Hypothalamus (tissue), 51 donors: ENCODE measurements at regions not wholly inside any gene's neighbourhood (a gene's known extent, or its start where the extent isn't known, plus 50 kb on each side); places are given as distances from the start of the nearest gene placed in this dataset.

Source experiments
- DNase-seq, 51 donors: peaks; one replicate each; lab custom pipeline; 2025; lab: John Stamatoyannopoulos, UW

DNA sequence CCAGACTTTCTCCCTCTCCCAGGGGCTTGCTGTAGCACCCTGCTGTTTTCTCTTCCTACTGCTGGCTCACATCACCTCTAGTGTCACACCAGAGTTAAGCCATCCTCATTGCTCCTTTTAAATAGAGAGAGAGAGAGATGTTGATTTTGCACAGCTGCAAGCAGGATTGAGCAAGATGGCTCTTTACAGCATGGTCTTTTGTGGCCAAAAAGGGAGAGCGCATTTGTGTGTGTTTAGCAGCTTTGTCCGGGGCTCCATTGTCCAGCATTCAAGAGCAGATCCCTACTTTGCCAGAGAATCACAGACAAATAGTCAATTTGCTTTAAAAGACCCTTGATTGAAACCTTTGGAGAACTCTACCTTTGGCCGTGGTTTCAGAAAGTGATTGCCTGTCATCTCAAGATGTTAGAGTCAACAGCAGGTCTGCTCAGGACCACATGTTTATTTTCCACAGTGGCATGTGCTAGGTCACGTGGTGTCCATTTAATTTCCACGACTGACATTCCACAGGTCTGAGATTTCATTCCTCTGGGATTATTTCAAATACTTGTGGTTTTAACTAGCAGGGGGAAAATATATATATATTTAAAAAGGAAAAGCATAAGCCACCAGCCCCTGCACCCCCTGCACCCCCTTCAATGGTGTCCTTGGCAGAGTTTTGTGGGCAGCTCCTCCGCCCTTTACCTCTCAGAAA, 359.9 kb upstream of the SLC14A2 start:
- no peak for DNase-seq

DNA sequence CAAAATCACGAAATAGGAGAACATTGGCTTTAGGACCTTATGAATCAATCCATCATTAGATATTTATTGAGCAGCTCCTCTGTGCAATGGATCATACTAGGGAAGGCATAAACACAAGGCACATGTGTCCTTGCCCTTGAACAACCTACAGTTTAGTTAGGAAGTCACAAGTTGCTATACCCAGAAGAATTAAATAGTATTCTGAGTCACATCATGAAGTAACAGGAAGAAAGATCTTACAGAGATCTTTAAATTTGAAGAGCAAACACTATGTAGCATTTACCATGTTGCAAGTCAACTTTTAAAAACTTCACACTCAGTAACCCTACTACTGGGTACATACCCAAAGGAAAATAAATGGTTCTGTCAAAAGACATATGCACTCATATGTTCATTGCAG, 355.2 kb upstream of the SLC14A2 start:
- no peak for DNase-seq

DNA sequence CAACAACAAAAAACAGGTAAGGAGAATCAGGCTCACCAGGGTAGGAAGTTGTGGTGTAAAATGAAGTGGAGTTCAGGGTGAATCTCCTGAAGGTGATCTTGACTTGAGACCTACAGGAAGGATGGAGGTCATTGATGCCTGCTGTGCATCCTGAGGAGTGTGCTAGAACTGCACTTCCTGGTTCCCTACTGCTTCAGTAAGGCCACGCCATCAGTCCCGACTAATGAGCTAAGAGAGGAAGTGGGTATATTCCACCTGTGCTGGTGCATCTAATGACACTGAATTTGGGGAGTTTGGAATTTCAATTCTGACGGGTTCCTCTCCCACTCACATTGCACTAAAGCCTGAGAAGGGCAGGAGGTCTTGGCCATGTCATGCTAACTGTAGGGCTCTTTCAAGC, 349.3 kb upstream of the SLC14A2 start:
- no peak for DNase-seq

DNA sequence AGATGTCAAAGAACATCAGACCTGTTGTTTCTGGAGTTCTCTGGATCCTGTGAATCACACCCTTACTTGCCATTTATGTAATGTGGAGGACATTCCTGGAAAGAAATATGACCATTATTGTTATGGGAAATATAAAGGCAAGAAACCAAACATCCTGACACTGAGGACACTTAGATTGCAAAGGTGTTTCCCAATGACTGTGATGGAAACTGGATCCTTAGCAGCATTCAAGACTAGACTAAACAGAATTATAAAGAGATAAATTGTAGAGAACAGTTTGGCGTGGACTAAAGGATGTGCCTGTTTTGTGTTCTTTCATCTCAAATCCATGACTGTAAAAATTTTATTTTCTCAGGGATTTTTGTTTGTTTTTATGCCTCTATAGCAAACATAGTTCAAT, 347.7 kb upstream of the SLC14A2 start:
- DNase-seq: no peak

DNA sequence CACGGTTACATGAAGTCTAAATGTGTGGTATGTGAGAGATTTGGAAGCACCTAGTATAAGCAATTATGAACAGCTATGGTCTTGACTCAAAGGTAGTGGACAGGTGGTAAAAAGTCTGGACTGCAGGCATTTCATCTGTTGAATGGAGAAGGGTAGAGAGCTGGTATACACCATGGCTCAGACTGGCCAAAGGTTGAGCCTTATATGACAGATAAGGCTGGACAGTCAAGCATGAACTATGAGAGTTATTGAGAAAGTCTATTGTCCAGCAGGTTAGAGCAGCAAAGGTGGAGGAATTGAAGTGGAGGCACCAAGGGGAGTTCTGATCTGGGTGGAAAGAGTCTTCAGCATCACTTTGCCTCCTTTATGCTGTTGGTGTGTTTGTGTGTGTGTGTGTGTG, 346.7 kb upstream of the SLC14A2 start:
- DNase-seq: no peak

DNA sequence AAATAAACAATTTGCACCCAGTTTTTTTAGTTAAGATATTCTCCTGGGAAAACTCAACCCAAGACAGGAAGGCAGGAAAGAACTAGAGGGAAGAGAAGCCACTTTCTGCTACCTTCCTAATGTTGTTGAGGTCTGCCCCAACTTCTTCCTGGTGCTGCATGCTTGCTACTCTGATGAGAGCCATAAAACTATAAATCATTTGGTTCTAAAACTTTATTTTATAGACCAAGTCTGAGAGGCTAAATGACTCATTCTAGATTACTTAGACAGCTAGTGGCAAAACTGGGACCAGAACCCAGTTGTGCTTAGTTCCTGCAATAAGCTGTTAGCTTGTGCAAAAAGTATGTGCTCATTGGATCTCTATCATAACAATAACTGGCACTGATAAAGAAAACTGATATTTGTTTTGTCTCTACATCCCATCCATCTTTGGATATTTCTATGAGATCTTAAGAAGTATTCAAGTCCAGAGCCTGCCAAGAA, 344.9 kb upstream of the SLC14A2 start:
- no peak for DNase-seq

DNA sequence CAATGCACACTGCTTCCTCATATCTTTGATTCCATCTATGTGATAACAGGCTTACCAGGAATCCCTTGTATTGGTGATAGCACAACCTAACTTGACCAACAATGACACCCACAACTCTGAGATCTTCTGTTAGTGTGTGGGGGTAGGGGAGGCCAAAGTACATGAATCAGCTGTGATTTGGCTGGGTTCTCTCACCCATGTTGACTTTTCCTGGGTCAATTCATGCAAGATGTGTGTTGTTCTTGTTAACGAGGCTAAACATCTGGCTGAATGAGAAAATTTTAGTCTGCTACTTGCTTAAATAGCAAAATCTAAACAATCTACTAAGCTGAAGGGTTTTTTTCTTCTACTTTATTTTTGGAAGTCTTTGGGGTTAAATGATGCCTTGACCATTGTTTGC, 341.2 kb upstream of the SLC14A2 start:
- DNase-seq: no peak

DNA sequence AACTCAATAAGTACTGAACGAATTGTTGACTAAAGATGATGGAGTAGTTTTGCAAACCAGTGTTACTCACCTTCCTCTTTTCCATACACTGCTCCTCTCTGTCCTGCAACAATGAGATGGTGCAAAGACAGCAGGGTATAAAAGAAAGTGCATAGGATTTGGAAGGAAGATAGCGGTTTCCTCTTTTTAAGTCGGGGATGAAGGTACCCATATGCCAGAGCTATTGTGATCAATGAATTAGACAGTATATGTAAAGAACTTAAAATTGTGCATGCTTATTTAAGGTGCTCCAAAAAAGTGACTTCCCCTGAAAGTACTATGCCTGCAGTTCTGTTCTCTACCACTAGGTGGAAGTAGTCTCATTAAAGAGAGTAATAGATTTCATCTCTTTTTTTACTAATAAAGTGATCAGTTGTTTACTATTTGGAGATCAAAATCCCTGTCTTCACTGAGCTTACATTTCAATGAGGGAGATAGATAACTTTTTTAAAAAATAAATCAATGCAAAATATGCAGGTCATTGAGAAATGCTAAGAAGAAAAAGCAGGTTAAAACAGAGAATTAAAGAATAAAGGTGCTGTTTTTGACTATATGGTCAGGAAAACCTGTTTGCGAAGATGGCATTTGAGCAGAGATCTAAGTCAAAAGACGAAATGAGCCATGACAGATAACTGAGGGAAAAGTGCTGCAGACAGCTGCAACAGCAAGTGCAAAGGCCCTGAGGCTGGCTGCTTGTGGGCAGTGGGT, 339.7 kb upstream of the SLC14A2 start:
- DNase-seq: no peak

DNA sequence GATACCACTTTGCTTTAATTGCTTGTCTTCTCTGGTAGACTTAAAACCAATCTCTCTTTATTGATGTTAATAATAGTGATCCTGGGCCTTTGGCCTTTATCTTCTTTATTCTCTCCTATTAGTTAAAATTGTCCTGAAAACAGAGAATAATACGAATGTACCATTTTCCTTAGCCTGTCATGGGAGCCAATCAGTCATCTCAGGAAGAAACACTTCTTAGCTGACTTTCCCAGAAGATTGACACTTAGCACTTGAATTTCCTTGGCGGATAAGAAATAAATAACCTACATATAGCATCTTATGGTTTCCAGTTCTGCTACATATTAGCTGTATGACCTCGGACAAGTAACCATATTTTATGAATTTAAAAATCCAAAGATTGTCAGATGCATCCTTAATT, 338.4 kb upstream of the SLC14A2 start:
- DNase-seq: no peak

DNA sequence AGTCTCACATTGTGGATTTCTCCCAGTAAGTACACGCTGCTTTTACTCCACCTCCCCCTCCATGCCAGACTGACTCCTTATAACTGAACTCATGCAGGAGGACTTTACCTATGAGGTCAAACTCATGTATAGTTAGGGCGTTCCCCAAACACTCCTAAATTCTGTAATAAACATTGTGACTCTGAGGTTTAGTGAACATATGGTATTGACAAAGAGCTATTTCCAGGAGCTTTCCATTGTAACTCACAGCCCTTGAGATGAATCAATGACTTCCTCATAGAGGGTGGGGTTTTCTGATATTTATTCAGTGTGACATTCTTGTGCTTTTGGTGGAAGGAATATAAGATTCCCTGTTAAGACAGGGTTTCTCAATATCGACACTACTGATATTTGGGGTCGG, 337.4 kb upstream of the SLC14A2 start:
- no peak for DNase-seq

DNA sequence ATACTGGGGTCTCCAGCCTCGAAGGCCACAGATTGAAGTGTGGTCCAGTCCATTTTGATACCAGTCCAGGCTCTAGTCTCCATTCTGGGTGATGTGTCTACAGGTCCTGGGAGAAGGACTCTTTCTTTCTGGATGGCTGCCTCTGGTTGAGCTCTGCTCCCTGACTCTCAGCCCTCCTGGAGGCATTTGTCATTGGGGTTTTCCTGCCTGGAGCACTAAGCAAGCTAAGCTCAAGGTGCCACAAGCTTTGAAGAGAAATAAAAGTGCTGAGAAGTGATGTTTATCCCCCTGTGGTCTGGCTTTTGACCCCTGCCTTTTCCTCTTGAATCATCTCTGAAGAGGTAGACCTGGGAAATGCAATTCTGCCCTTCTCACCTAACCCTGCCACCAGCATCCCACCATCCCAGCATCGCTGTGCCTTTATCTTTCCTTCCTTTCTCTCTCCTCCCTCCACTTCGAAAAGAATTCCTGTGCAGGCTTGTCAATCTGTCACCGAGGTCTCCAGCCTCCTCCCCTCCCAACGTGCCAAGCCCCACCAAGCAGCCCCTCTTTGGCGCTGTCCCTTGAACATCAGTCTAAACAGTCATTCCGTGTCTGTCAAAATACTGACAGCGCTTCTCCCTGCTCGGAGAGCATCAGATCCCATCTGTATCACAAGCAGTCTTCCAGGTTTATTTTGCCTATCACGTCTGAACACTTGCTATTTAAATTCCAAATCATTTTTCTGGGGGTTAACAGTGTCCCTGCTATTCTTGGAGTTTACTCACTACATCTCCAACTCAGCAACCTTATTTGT, 334.6 kb upstream of the SLC14A2 start:
- no peak for DNase-seq

DNA sequence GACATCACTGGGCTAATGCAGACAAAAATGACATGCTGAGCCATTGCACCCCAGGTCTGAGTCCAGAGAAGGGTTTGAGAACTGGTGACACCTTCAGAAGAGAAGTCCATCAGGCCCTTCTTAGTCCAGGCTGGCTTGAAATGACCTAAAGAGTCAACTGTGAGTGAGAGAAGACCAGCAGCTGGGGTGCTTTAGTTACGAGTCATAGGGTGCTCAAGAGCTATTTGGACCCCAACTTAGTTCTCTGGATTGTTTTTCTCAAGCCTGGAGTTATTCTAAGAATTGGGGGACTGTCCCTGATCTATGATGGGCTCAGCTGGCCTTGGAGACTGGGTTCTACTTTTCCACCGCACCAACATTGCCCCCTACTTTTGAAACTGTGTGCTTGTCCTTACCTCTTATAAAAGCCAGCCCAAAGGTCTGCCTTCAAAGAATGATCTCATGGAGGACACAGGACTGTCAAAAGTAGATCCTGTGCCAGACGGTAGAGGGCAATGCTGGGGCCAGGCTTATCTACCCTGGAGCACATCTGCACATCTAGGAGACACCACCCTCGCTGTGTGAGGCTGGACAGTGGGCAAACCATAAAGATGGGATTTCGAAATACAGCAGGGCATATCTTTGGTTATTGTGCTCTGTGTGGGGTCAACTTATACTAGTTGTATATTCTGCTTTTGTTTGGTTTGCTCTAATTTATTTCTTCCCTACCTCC, 333.0 kb upstream of the SLC14A2 start:
- DNase-seq: no peak

DNA sequence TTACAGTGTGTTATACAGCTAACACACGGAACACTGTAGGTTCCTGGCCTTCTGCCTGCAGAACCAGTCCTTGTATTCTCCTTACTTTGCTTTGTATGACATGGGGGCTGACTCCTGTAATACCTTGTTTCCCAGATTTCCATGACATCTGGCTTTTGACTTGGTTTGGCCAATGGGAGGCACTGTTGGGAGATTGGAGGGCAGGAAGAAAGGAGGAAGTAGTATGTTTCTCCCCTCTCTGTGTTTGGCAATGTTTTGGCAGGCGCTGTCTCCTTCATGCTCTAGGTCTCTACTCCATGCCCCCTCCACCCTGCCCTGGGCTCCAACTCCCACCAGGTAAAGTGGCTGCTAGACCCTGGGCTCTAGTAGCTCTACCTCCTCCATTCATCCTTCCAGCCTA, 331.1 kb upstream of the SLC14A2 start:
- DNase-seq: no peak

DNA sequence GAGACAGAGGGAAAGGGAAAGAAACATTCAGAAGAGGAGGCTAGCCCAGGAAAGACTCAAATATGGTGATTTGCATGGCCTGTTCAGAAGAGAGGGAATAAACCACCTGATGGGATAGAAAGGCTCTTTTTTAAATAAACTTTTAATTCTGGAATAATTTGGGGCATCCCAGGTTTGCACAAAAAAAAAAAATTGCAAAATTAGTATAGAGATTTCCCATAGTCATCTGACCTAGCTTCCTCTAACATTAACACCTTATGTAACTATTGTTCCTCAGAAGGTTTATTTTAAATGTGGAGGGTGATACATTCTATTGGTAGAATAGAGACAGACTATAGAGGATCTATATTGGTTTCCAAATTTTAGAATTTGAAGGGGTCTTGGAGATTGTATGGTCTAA, 330.4 kb upstream of the SLC14A2 start:
- DNase-seq: no peak

DNA sequence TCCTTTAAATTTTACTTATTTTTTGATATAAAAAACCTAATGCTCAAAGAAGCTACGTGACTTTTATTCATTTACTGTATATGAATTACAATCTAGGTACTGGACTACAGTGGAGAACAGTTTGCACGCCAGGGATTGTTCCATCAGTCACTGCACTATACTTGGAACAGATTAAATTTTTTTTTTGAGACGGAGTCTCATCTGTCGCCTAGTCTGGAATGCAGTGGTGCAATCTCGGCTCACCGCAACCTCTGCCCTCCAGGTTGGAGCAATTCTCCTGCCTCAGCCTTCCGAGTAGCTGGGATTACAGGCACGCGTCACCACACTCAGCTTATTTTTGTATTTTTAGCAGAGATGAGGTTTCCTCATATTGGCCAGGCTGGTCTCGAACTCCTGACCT, 330.0 kb upstream of the SLC14A2 start:
- no peak for DNase-seq

DNA sequence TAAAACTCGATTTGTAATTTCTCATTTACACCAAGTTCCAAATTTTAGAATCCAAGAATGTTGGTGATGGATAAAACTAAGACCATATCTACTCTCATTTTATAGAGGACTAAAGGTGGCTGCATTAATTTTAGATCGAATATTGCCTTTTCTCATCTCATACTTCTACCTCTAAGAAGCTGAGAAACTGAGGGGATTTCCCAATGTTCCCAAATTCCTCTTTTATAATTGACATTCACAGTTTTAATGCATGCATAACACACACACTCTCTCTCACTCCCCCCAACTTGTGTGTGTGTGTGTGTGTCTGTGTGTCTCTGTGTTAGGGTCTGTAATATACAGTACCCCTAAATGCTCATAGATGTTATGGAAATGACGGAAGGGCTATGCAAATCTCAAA, 328.8 kb upstream of the SLC14A2 start:
- DNase-seq: no peak

DNA sequence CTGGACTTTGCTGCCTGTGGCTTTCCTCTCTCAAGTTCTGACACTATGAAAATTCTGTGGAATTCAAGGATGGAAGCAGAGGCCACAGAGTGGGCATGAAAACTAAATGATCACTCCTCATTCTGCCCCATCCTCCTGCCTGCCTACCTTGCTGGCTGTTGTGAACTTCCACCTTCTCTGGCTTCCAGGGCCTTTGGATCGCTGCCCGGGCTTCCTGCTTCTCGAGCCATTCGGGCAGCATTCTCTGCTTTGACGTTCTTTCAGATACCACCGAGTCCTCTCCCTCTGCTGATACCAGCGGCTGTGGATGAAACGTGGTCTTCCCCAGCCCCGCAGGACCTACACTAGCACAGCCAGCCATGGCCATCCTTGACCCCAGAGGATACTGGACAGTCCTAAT, 327.7 kb upstream of the SLC14A2 start:
- DNase-seq: no peak

DNA sequence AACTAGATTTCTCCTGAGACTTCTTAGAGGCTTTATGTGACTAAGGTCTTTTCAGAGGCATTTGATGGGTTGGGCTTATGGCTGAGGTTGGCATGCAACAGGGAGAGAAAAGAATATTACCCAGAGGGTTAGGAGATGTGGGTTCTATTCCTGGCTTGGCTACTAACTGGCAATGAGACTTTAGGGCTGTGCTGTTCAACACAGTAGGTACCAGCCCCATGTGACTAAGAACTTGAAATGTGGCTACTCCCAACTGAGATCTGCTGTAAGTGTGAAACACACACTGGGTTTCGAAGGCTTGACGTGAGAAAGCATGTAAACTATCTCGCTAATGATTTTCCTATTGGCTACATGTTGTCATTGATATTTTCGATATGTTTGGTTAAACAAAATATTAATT, 324.9 kb upstream of the SLC14A2 start:
- DNase-seq: no peak

DNA sequence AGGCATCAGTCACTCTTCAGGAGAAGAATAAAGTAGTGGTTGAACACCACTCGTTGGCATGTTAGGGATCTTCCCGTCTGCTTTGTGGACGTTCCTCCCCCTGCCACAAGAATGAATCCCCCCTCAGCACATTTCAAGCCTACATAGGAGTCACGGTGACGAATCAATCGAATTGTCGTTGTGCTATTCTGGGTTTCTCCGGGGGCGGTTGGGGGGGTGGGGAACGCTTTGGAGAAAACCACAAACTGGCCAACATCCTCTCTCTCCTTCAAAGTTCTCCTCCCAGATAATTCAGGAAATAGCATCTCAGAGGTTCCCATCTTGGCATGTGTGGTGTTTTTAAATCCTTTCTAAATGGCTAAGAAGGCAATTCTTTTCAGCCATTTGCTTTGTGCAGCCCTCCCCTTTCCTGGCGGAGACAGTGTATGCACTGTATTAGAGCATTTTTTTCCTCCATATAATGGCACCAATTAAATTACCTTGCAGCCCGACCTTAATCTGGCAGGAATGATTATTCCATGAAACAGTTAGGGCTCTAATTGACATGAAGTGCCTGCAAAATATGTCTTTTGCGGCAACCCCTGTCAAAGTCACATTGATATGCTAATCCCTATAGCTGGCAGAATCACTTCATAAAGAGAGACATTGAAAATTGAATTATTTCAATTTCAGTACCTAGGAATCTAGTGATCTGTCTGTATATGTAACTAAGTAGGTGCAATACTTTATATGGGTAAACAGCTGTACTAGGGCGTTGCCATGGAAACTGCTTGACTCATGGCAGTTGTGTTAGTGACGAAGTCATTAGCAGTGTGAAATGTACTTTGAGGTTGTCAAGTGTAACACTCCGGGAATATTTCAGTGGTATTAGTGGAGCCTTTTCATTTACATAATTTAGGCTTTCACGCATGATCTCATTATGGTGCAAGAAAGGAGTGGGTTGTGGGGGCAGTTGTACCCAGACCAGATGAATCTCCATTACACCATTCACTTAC, 323.4 kb upstream of the SLC14A2 start:
- peak in 5 of 51 donors; percentile 4 to 60 (median 12) for DNase-seq

DNA sequence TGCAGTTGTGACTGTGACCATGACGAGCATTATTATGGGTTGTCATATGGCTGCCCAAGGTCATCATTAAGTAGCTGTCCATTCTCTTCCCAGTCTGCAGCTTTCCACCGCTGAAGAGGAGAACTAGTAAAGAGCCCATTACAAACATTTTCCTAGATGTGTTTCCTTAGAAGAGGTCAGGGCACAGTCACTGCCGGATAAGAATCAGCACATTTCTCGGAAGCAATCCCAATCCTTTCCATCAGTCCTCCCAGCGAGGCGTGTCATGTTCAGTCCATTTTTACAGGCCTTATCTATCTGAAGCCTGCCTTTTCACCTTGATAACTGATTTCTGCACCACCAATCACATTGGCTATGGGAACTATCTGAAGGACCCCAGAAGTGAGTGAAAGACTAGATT, 319.9 kb upstream of the SLC14A2 start:
- DNase-seq: no peak
